ENCODE measurements at regions not wholly inside any gene's neighbourhood (a gene's known extent, or its start where the extent isn't known, plus 50 kb on each side); places are given as distances from the start of the nearest gene placed in this dataset.
"Not testable (repeated sequence)": the region's sequence is repeated elsewhere in the genome, so short reads cannot be mapped to it uniquely, and the experiment has no call there.

GRCh38 chr12:7591531-7591930, 74.2 kb downstream of the APOBEC1 start:
- no peak overlapping the region for H3K9ac ChIP-seq (ENCODE audit: low read length)
- no peaks in the 10 kb centered on the region for H3K36me3 ChIP-seq (replicated peaks; ENCODE audit: low read depth, low read length)
- TF ChIP-seq EZH2phosphoT487 (IDR thresholded peaks at IDR 0.05; ENCODE audit: low read depth) (no peak), CTCF (IDR thresholded peaks at IDR 0.05; ENCODE audit: low read depth, low read length) (no peak)
- H3K4me2 ChIP-seq (ENCODE audit: low read length), result no peak overlapping the region
- no peaks in the 10 kb centered on the region for H3K9me3 ChIP-seq (ENCODE audit: insufficient read depth, low read length)
- no peaks in the 10 kb centered on the region for H3K79me2 ChIP-seq (ENCODE audit: low read length)
- no peaks in the 10 kb centered on the region for H3K27me3 ChIP-seq (ENCODE audit: low read depth, low read length)
- no peaks in the 10 kb centered on the region for H3K4me1 ChIP-seq (ENCODE audit: low read length)
- H2AFZ ChIP-seq (ENCODE audit: low read depth, low read length), result no peak overlapping the region
- no peak overlapping the region for H3K27ac ChIP-seq (ENCODE audit: low read length)
- no peak overlapping the region for H3K4me3 ChIP-seq (ENCODE audit: low read length)
- H4K20me1 ChIP-seq (ENCODE audit: insufficient read depth, low read length), result no peaks in the 10 kb centered on the region

GRCh38 chr12:7590085-7590484, 75.6 kb downstream of the APOBEC1 start:
- not testable (repeated sequence) for H3K79me2 ChIP-seq (ENCODE audit: low read length); H3K9me3 ChIP-seq (ENCODE audit: insufficient read depth, low read length); H4K20me1 ChIP-seq (ENCODE audit: insufficient read depth, low read length); H3K4me1 ChIP-seq (ENCODE audit: low read length); H3K27ac ChIP-seq (ENCODE audit: low read length); H2AFZ ChIP-seq (ENCODE audit: low read depth, low read length); H3K4me2 ChIP-seq (ENCODE audit: low read length); H3K27me3 ChIP-seq (ENCODE audit: low read depth, low read length); H3K36me3 ChIP-seq (replicated peaks; ENCODE audit: low read depth, low read length); H3K4me3 ChIP-seq (ENCODE audit: low read length); H3K9ac ChIP-seq (ENCODE audit: low read length)

- not testable (repeated sequence) for H3K4me2 ChIP-seq (ENCODE audit: low read length); H3K36me3 ChIP-seq (replicated peaks; ENCODE audit: low read depth, low read length); H3K4me1 ChIP-seq (ENCODE audit: low read length); H4K20me1 ChIP-seq (ENCODE audit: insufficient read depth, low read length); H3K27ac ChIP-seq (ENCODE audit: low read length); H3K9me3 ChIP-seq (ENCODE audit: insufficient read depth, low read length); H3K9ac ChIP-seq (ENCODE audit: low read length); H2AFZ ChIP-seq (ENCODE audit: low read depth, low read length); H3K27me3 ChIP-seq (ENCODE audit: low read depth, low read length); H3K4me3 ChIP-seq (ENCODE audit: low read length); H3K79me2 ChIP-seq (ENCODE audit: low read length)
- TF ChIP-seq CTCF (IDR thresholded peaks at IDR 0.05; ENCODE audit: low read depth, low read length), result peak; percentile 50
These were observed 76.9 kb downstream of the APOBEC1 start for GRCh38 chr12:7588742-7589329.

GRCh38 chr12:7584137-7584536, 80.6 kb upstream of the CD163 start:
- H3K27ac ChIP-seq (ENCODE audit: low read length); H3K9me3 ChIP-seq (ENCODE audit: insufficient read depth, low read length); H2AFZ ChIP-seq (ENCODE audit: low read depth, low read length); H3K36me3 ChIP-seq (replicated peaks; ENCODE audit: low read depth, low read length); H3K79me2 ChIP-seq (ENCODE audit: low read length); H4K20me1 ChIP-seq (ENCODE audit: insufficient read depth, low read length); H3K9ac ChIP-seq (ENCODE audit: low read length); H3K4me3 ChIP-seq (ENCODE audit: low read length); H3K4me2 ChIP-seq (ENCODE audit: low read length); H3K27me3 ChIP-seq (ENCODE audit: low read depth, low read length): not testable (repeated sequence)
- peaks cover 12% of the 10 kb centered on the region for H3K4me1 ChIP-seq (ENCODE audit: low read length)

- Histone ChIP-seq H3K9ac (ENCODE audit: low read length) (no peak overlapping the region), H3K9me3 (ENCODE audit: insufficient read depth, low read length) (no peaks in the 10 kb centered on the region), H3K27ac (ENCODE audit: low read length) (peak overlapping the region; percentile 24), H3K36me3 (replicated peaks; ENCODE audit: low read depth, low read length) (no peaks in the 10 kb centered on the region), H3K79me2 (ENCODE audit: low read length) (no peaks in the 10 kb centered on the region), H2AFZ (ENCODE audit: low read depth, low read length) (no peak overlapping the region), H3K4me2 (ENCODE audit: low read length) (no peak overlapping the region), H3K27me3 (ENCODE audit: low read depth, low read length) (no peaks in the 10 kb centered on the region), H4K20me1 (ENCODE audit: insufficient read depth, low read length) (no peaks in the 10 kb centered on the region), H3K4me3 (ENCODE audit: low read length) (no peak overlapping the region), H3K4me1 (ENCODE audit: low read length) (peaks cover 12% of the 10 kb centered on the region)
- TF ChIP-seq EZH2phosphoT487 (IDR thresholded peaks at IDR 0.05; ENCODE audit: low read depth), result no peak
- TF ChIP-seq CTCF (IDR thresholded peaks at IDR 0.05; ENCODE audit: low read depth, low read length), result no peak
These were observed 79.9 kb upstream of the CD163 start for GRCh38 chr12:7583471-7583870.
